ENCODE measurements at regions not wholly inside any gene's neighbourhood (a gene's known extent, or its start where the extent isn't known, plus 50 kb on each side); places are given as distances from the start of the nearest gene placed in this dataset.

- no peak for TF ChIP-seq POLR2A (IDR thresholded peaks at IDR 0.05)
- no peak for TF ChIP-seq CTCF (IDR thresholded peaks at IDR 0.05)
Measured at GRCh38 chr15:72935521-72935920, 116.7 kb upstream of the NEO1 start.

All from right lobe of liver (tissue), 4 donors.